ENCODE measurements at regions not wholly inside any gene's neighbourhood (a gene's known extent, or its start where the extent isn't known, plus 50 kb on each side); places are given as distances from the start of the nearest gene placed in this dataset.

DNA sequence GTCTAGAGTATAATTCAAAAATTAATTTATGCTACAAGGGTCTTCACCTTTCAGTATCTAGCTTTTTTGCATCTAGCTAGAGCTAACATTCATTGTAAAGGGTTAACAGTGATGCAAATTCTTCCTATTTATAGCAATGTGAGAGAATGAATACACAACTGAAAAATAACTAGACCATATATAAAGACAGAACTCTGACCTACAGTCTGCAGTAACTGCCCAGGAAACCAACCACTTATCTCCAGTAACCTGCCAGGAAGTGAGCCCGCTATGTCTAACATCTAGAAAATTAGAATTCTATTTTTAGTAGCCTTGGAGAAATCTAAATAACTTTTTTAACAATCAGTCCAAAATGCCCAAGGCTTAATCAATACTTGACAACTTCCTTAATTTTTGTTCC is 1021.9 kb downstream of the LRFN5 start:
- TF ChIP-seq, protein P1, sequence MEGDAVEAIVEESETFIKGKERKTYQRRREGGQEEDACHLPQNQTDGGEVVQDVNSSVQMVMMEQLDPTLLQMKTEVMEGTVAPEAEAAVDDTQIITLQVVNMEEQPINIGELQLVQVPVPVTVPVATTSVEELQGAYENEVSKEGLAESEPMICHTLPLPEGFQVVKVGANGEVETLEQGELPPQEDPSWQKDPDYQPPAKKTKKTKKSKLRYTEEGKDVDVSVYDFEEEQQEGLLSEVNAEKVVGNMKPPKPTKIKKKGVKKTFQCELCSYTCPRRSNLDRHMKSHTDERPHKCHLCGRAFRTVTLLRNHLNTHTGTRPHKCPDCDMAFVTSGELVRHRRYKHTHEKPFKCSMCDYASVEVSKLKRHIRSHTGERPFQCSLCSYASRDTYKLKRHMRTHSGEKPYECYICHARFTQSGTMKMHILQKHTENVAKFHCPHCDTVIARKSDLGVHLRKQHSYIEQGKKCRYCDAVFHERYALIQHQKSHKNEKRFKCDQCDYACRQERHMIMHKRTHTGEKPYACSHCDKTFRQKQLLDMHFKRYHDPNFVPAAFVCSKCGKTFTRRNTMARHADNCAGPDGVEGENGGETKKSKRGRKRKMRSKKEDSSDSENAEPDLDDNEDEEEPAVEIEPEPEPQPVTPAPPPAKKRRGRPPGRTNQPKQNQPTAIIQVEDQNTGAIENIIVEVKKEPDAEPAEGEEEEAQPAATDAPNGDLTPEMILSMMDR (IDR thresholded peaks at IDR 0.05; ENCODE audit: low read depth, low read length), result no peak
- no peak for TF ChIP-seq POLR2A (IDR thresholded peaks at IDR 0.05; ENCODE audit: extremely low read depth, insufficient read length)

All from NB4 (cell line).